Right lobe of liver (tissue), 6 donors: ENCODE measurements at regions not wholly inside any gene's neighbourhood (a gene's known extent, or its start where the extent isn't known, plus 50 kb on each side); places are given as distances from the start of the nearest gene placed in this dataset.

Experiments
- ATAC-seq, 4 donors: fragments of 200-7000 bp; cut with Tn5 transposase; one replicate each; pipeline ENCODE4 v1.9.1; 2020; ENCODE audit warnings: mild to moderate bottlenecking in 4 of 4, moderate library complexity in 4 of 4
- DNase-seq, 3 donors: peaks; one replicate each; pipeline ENCODE4 v3.0.0-alpha.2; 2020
- H3K27ac ChIP-seq, 3 donors: fragments of 200-600 bp; one replicate each; pipeline ENCODE4 v1.8.0; 2022
- H3K27me3 ChIP-seq, 2 donors: fragments of 200-600 bp; one replicate each; pipeline ENCODE4 v1.8.0; 2022
- H3K36me3 ChIP-seq, 4 donors: fragments of 200-600 bp; sonication (generic) in 1 of 4; one replicate each; pipeline versions ENCODE4 v1.5.1 to v1.8.0; 2017 to 2022; ENCODE audit warnings: control low read depth in 1 of 4
- H3K4me1 ChIP-seq, 4 donors: fragments of 200-600 bp; sonication (generic) in 1 of 4; one replicate each; pipeline versions ENCODE4 v1.5.1 to v1.8.0; 2017 to 2022; ENCODE audit warnings: control low read depth in 1 of 4
- H3K4me3 ChIP-seq, 3 donors: fragments of 200-600 bp; one replicate each; pipeline ENCODE4 v1.8.0; 2022
- H3K9me3 ChIP-seq, 4 donors: fragments of 200-600 bp; sonication (generic) in 1 of 4; one replicate each; pipeline versions ENCODE4 v1.5.1 to v1.8.0; 2017 to 2022; ENCODE audit warnings: control low read depth in 1 of 4
- POLR2A ChIP-seq: fragments of 450-650 bp; IDR thresholded peaks from one replicate; pipeline ENCODE4 v1.6.1; 2017; ENCODE audit warnings: antibody characterized with exemption, mild to moderate bottlenecking
- WGBS: methylation state at CpG from one replicate; pipeline ENCODE4 v1.1.6; 2018; ENCODE audit warnings: low coverage, low lambda C conversion rate; ENCODE audit not compliant: insufficient coverage; ENCODE audit errors: missing lambda C conversion rate; 5-methylcytosine and 5-hydroxymethylcytosine counted together
- intact Hi-C, 2 donors: fragments of 100-400 bp; cut with DNase I; formaldehyde crosslinking; loops; one replicate each; pipeline versions ENCODE4 v1.11.2 to v1.14.1; 2022
- TF ChIP-seq, protein P1 (sequence below), 4 donors: fragments of 200-600 bp in 3 of 4; fragments of 450-650 bp in 1 of 4; IDR thresholded peaks; one replicate each; pipeline versions ENCODE4 v1.5.1 to v1.8.0; 2016 to 2022; ENCODE audit warnings: antibody characterized with exemption in 4 of 4, mild to moderate bottlenecking in 2 of 4
- donor health status: DM: no; HTN: yes; CAD: no.
- donor health status: DM: no; HTN: no; CAD: no.
- donor health status: DM: no; HTN: no; CAD: no.
- donor health status: DM: no; HTN: yes; CAD: no.
- donor health status: DM: no; HTN: yes; CAD: no.

DNA sequence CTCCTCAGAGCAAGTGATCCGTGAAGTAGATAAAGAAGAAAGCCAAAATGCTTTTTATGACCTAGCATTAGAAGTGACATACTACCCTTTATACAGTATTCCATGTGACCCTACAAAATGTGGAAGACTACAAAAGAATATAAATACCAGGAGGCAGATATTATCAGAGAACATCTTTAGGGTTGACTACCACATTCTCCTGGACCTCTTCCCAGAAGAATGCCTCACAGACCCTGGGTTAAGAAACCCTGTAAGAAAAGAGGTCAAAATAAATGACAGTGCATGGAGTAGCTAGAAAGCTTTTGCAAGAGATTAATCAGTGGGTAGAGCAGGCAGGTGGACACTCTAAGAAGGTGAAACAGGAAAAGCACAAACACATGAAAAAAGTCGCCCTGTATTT, 69.2 kb downstream of the FANCF start:
- ATAC-seq (no peak), DNase-seq (no peak)
- 65% methylated on average over 2 of the region's 2 CpGs for WGBS
- intact Hi-C loops: no loop called here
- no peak for TF ChIP-seq POLR2A
- TF ChIP-seq, protein P1, sequence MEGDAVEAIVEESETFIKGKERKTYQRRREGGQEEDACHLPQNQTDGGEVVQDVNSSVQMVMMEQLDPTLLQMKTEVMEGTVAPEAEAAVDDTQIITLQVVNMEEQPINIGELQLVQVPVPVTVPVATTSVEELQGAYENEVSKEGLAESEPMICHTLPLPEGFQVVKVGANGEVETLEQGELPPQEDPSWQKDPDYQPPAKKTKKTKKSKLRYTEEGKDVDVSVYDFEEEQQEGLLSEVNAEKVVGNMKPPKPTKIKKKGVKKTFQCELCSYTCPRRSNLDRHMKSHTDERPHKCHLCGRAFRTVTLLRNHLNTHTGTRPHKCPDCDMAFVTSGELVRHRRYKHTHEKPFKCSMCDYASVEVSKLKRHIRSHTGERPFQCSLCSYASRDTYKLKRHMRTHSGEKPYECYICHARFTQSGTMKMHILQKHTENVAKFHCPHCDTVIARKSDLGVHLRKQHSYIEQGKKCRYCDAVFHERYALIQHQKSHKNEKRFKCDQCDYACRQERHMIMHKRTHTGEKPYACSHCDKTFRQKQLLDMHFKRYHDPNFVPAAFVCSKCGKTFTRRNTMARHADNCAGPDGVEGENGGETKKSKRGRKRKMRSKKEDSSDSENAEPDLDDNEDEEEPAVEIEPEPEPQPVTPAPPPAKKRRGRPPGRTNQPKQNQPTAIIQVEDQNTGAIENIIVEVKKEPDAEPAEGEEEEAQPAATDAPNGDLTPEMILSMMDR (IDR thresholded peaks at IDR 0.05): no peak
- Histone ChIP-seq H3K9me3 (no peaks in the 10 kb centered on the region), H3K27ac (no peak overlapping the region), H3K4me1 (no peaks in the 10 kb centered on the region), H3K4me3 (no peak overlapping the region), H3K36me3 (no peaks in the 10 kb centered on the region), H3K27me3 (no peaks in the 10 kb centered on the region)

DNA sequence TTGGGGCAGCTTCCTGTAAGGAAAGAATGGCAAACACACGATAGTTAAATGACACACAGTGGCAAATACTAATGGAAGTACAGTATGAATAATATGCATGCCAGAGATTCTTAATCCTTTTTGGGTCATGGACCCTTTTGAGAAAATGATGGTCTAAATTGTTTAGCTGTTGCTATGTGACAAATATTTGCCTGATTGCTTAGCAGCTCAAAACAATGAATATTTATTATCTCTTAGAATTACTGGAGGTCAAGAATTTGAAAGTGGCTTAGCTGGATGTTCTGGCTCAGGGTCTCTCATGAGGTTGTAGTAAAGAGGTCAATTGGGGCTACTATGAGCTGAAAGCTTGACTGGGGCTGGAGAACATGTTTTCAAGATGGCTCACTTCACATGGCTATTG, 69.7 kb downstream of the FANCF start:
- DNase-seq: no peak

DNA sequence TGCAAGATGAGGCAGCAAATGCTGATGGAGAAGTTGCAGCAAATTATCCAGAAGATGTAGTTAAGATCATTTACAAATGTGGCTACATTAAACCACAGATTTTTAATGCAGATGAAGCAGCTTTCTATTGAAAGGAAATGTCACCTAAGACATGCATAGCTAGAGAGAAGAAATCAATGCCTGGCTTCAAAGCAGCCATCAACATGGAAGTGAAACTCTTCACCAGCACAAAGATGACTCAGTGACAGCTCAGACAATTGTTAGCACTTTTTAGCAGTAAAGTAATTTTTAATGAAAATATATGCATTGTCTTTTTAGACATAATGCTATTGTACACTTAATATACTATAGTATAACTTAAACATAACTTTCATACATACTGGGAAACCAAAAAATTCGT, 71.4 kb downstream of the FANCF start:
- WGBS: 14% methylated on average over 1 of the region's 1 CpG
- DNase-seq: no peak

More for the DNA sequence above, 69.7 kb downstream of the FANCF start:
- H3K9me3 ChIP-seq: no peaks in the 10 kb centered on the region
- H3K27ac ChIP-seq: no peak overlapping the region
- no peaks in the 10 kb centered on the region for H3K36me3 ChIP-seq
- H3K4me1 ChIP-seq: no peaks in the 10 kb centered on the region
- 59% methylated on average over 1 of the region's 1 CpG for WGBS
- H3K4me3 ChIP-seq: no peak overlapping the region
- intact Hi-C loops: no loop called here
- H3K27me3 ChIP-seq: no peaks in the 10 kb centered on the region
- no peak for ATAC-seq
- TF ChIP-seq POLR2A: no peak
- TF ChIP-seq, protein P1 (IDR thresholded peaks at IDR 0.05): no peak

DNA sequence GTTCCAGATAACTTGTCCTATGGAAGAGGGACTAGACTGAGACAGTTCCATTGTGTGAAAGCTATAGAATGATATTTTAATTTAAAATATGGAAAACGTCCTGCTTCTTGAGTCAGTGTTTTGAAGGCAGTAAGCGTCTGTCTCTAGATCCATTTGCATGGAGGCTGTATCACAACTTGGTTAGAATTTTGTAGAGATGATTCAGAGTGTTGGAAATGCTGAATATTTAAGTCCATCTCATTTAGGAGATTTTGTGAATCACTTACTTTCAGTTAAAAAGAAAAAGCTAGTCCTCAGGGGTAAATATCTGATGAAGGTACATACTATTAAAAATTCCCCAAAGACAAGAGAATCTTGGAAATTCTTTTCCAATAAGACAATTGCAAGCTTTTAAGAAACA, 72.7 kb downstream of the FANCF start:
- intact Hi-C loops: no loop called here
- WGBS: 48% methylated on average over 2 of the region's 2 CpGs
- DNase-seq (no peak), ATAC-seq (no peak)
- no peaks in the 10 kb centered on the region for H3K36me3 ChIP-seq
- H3K27me3 ChIP-seq: no peaks in the 10 kb centered on the region
- no peaks in the 10 kb centered on the region for H3K4me1 ChIP-seq
- H3K27ac ChIP-seq: no peak overlapping the region
- TF ChIP-seq, protein P1 (IDR thresholded peaks at IDR 0.05): no peak
- TF ChIP-seq POLR2A: no peak
- no peak overlapping the region for H3K4me3 ChIP-seq
- H3K9me3 ChIP-seq: no peaks in the 10 kb centered on the region

More for the DNA sequence above, 71.4 kb downstream of the FANCF start:
- Histone ChIP-seq H3K27me3 (no peaks in the 10 kb centered on the region), H3K27ac (no peak overlapping the region), H3K4me3 (no peak overlapping the region), H3K9me3 (no peaks in the 10 kb centered on the region), H3K4me1 (no peaks in the 10 kb centered on the region), H3K36me3 (no peaks in the 10 kb centered on the region)
- no peak for TF ChIP-seq POLR2A
- TF ChIP-seq, protein P1 (IDR thresholded peaks at IDR 0.05): no peak
- intact Hi-C loops: no loop called here
- ATAC-seq: no peak

DNA sequence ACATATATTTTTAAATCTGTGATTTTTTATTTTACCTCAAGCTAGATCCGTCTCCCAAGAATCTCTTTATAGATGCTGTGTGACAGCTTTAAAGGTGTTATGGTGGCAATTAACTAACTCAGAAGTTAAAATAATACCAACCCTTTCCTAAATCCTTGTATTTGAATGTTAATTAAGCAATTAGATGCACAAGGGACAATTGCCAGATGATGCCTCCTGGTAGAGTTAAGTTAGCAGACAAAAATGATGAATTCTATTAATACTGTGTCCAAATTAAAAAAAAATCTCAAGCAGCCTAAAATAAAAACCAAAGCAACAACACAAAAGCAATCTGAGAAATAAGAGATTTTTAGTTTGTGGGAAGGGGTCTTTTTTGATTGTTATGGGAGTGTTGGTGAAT, 78.9 kb downstream of the FANCF start:
- no peak for TF ChIP-seq POLR2A
- TF ChIP-seq, protein P1 (IDR thresholded peaks at IDR 0.05): no peak
- Histone ChIP-seq H3K4me1 (no peaks in the 10 kb centered on the region), H3K36me3 (no peaks in the 10 kb centered on the region), H3K9me3 (no peaks in the 10 kb centered on the region), H3K4me3 (no peak overlapping the region), H3K27ac (no peak overlapping the region), H3K27me3 (no peaks in the 10 kb centered on the region)
- intact Hi-C loops: no loop called here
- no peak for DNase-seq
- no peak for ATAC-seq
- WGBS: 25% methylated on average over 1 of the region's 1 CpG
